Trophoblast cell (in vitro differentiated cells and primary cell): ENCODE measurements at regions not wholly inside any gene's neighbourhood (a gene's known extent, or its start where the extent isn't known, plus 50 kb on each side); places are given as distances from the start of the nearest gene placed in this dataset.
A peak's percentile ranks its signal among the peaks of the same experiment; 100 is the strongest.
"Not testable (repeated sequence)": the region's sequence is repeated elsewhere in the genome, so short reads cannot be mapped to it uniquely, and the experiment has no call there.

Experiments used
- DNase-seq, 2 donors: peaks; one replicate each; pipeline ENCODE4 v3.0.0-alpha.2; 2016
- H2AFZ ChIP-seq: 2 replicates; pipeline ENCODE4 v1.6.1; 2013; ENCODE audit warnings: low read length, moderate library complexity, mild to moderate bottlenecking; ENCODE audit not compliant: insufficient read depth, poor library complexity
- H2AK5ac ChIP-seq: 2 replicates; pipeline ENCODE4 v1.6.1; 2013; ENCODE audit warnings: mild to moderate bottlenecking, low read length
- H2BK120ac ChIP-seq: 2 replicates; pipeline ENCODE4 v1.6.1; 2013; ENCODE audit warnings: low read length, mild to moderate bottlenecking, moderate library complexity; ENCODE audit not compliant: insufficient read depth, poor library complexity
- H2BK12ac ChIP-seq: 2 replicates; pipeline ENCODE4 v1.6.1; 2013; ENCODE audit warnings: mild to moderate bottlenecking, low read length, moderate library complexity
- H2BK5ac ChIP-seq: 2 replicates; pipeline ENCODE4 v1.6.1; 2013; ENCODE audit warnings: low read length, low read depth, moderate library complexity, mild to moderate bottlenecking; ENCODE audit not compliant: poor library complexity
- H3K14ac ChIP-seq: 2 replicates; pipeline ENCODE4 v1.6.1; 2013; ENCODE audit warnings: mild to moderate bottlenecking, low read length
- H3K18ac ChIP-seq: 2 replicates; pipeline ENCODE4 v1.6.1; 2013; ENCODE audit warnings: mild to moderate bottlenecking, low read length
- H3K23ac ChIP-seq: 2 replicates; pipeline ENCODE4 v1.6.1; 2013; ENCODE audit warnings: low read length
- H3K27ac ChIP-seq: 2 replicates; pipeline ENCODE4 v1.5.1; 2013; ENCODE audit warnings: low read depth, mild to moderate bottlenecking, inconsistent platforms, low read length, moderate library complexity
- H3K27me3 ChIP-seq: 2 replicates; pipeline ENCODE4 v1.6.1; 2013; ENCODE audit warnings: inconsistent platforms, mild to moderate bottlenecking, low read length, moderate library complexity; ENCODE audit not compliant: insufficient read depth
- H3K36me3 ChIP-seq, 2 experiments: 1 replicate in 1 of 2; 2 replicates in 1 of 2; pipeline ENCODE4 v1.6.1; 2013; ENCODE audit warnings: low read length in 2 of 2, mild to moderate bottlenecking in 2 of 2, moderate library complexity in 1 of 2; ENCODE audit not compliant: insufficient read depth in 2 of 2, control insufficient read depth in 1 of 2
- H3K4ac ChIP-seq: 2 replicates; pipeline ENCODE4 v1.6.1; 2013; ENCODE audit warnings: low read depth, mild to moderate bottlenecking, low read length, moderate library complexity
- H3K4me1 ChIP-seq, 2 experiments: 1 replicate in 1 of 2; 2 replicates in 1 of 2; pipeline ENCODE4 v1.6.1; 2013; ENCODE audit warnings: low read length in 2 of 2, mild to moderate bottlenecking in 2 of 2, moderate library complexity in 1 of 2; ENCODE audit not compliant: insufficient read depth in 2 of 2, control insufficient read depth in 1 of 2
- H3K4me2 ChIP-seq: 2 replicates; pipeline ENCODE4 v1.6.1; 2013; ENCODE audit warnings: inconsistent platforms, mild to moderate bottlenecking, low read length, moderate library complexity
- H3K4me3 ChIP-seq: 2 replicates; pipeline ENCODE4 v1.5.1; 2013; ENCODE audit warnings: mild to moderate bottlenecking, low read depth, low read length, inconsistent platforms
- H3K79me1 ChIP-seq: one replicate; pipeline ENCODE4 v1.6.1; 2013; ENCODE audit warnings: low read length
- H3K79me2 ChIP-seq: 2 replicates; pipeline ENCODE4 v1.6.1; 2013; ENCODE audit warnings: low read length, mild to moderate bottlenecking; ENCODE audit not compliant: control insufficient read depth, insufficient read depth, poor library complexity
- H3K9ac ChIP-seq: 2 replicates; pipeline ENCODE4 v1.6.1; 2013; ENCODE audit warnings: mild to moderate bottlenecking, low read length
- H3K9me3 ChIP-seq: 2 replicates; pipeline ENCODE4 v1.6.1; 2013; ENCODE audit warnings: low read depth, mild to moderate bottlenecking, control low read depth, inconsistent platforms, low read length; ENCODE audit not compliant: insufficient read depth
- H4K12ac ChIP-seq: 2 replicates; pipeline ENCODE4 v1.6.1; 2013; ENCODE audit warnings: low read depth, mild to moderate bottlenecking, low read length, moderate library complexity
- H4K8ac ChIP-seq: 2 replicates; pipeline ENCODE4 v1.6.1; 2013; ENCODE audit warnings: low read depth, mild to moderate bottlenecking, low read length, moderate library complexity
- H4K91ac ChIP-seq: one replicate; pipeline ENCODE4 v1.6.1; 2013; ENCODE audit warnings: low read depth, mild to moderate bottlenecking, low read length, moderate library complexity
- WGBS: extraction: QIAGEN DNeasy Blood & Tissue Kit; methylation state at CpG from one replicate; pipeline ENCODE4 v1.1.7; 2013; ENCODE audit warnings: missing lambda C conversion rate; ENCODE audit not compliant: insufficient read length, insufficient coverage; ENCODE audit errors: extremely low coverage; 5-methylcytosine and 5-hydroxymethylcytosine counted together

DNA sequence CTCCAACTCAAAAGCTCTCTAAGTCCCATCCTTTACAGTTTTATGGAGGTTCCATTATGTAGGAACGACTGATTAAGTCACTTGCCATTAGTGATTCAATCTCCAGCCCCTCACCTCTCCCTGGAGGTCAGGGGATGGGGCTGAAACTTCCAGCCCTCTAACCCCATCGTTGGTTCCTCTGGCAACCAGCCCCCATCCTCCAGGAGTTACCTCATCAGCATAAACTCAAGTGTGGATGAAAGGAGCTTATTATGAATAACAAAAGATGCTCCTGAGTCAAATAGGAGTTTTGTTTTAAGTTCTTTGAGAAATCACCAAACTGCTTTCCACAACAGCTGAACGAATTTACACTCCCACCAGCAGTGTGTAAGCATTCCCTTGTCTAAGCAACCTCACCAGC, 494.3 kb upstream of the AUTS2 start:
- Histone ChIP-seq H3K4me1 (peaks cover 2 to 10% of the 10 kb centered on the region in 2 experiments), H3K79me1 (peaks cover 4% of the 10 kb centered on the region), H4K12ac (no peak overlapping the region), H3K4ac (no peak overlapping the region), H3K23ac (no peak overlapping the region), H2BK12ac (no peak overlapping the region), H3K36me3 (no peaks in the 10 kb centered on the region), H2AK5ac (no peak overlapping the region), H3K14ac (no peak overlapping the region), H3K4me2 (no peak overlapping the region), H3K4me3 (no peak overlapping the region), H3K9me3 (no peaks in the 10 kb centered on the region), H2AFZ (no peak overlapping the region), H3K9ac (no peak overlapping the region), H4K91ac (peak overlapping the region; percentile 43), H3K27ac (no peak overlapping the region), H3K27me3 (no peaks in the 10 kb centered on the region), H3K18ac (no peak overlapping the region), H2BK5ac (no peak overlapping the region), H4K8ac (no peak overlapping the region), H2BK120ac (no peak overlapping the region), H3K79me2 (peaks cover 2% of the 10 kb centered on the region)
- WGBS: no CpG with 5 or more reads among the region's 3 CpGs
- DNase-seq: no peak

DNA sequence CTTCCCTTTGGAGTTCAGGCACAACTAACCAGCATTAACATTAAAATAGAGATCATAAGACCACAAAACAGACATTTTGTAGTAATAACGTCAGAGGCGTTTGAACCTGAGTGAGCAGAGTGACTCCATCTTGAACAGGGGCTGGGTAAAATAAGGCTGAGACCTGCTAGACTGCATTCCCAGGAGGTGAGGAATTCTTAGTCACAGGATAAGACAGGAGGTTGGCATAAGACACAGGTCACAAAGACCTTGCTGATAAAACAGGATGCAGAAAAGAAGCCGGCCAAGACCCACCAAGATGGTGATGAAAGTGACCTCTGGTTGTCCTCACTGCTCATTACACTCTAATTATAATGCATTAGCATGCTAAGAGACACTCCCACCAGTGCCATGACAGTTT, 493.2 kb upstream of the AUTS2 start:
- H3K79me2 ChIP-seq: peaks cover 2% of the 10 kb centered on the region
- DNase-seq: peak; percentile 71 to 79
- no peak overlapping the region for H4K12ac ChIP-seq
- peak overlapping the region; percentile 63 for H2BK120ac ChIP-seq
- no peaks in the 10 kb centered on the region for H3K36me3 ChIP-seq
- H3K4me1 ChIP-seq: peaks cover 2 to 10% of the 10 kb centered on the region in 2 experiments
- H3K9me3 ChIP-seq: no peaks in the 10 kb centered on the region
- H3K4me2 ChIP-seq: no peak overlapping the region
- no peaks in the 10 kb centered on the region for H3K27me3 ChIP-seq
- peak overlapping the region; percentile 63 for H3K27ac ChIP-seq
- no peak overlapping the region for H2AK5ac ChIP-seq
- H3K4me3 ChIP-seq: no peak overlapping the region
- H2BK5ac ChIP-seq: no peak overlapping the region
- H3K79me1 ChIP-seq: peaks cover 4% of the 10 kb centered on the region
- no peak overlapping the region for H4K91ac ChIP-seq
- no peak overlapping the region for H3K9ac ChIP-seq
- no peak overlapping the region for H3K4ac ChIP-seq
- H3K18ac ChIP-seq: no peak overlapping the region
- WGBS: no CpG with 5 or more reads among the region's 3 CpGs
- no peak overlapping the region for H2BK12ac ChIP-seq
- no peak overlapping the region for H2AFZ ChIP-seq
- no peak overlapping the region for H3K14ac ChIP-seq
- peak overlapping the region; percentile 69 for H4K8ac ChIP-seq
- no peak overlapping the region for H3K23ac ChIP-seq

DNA sequence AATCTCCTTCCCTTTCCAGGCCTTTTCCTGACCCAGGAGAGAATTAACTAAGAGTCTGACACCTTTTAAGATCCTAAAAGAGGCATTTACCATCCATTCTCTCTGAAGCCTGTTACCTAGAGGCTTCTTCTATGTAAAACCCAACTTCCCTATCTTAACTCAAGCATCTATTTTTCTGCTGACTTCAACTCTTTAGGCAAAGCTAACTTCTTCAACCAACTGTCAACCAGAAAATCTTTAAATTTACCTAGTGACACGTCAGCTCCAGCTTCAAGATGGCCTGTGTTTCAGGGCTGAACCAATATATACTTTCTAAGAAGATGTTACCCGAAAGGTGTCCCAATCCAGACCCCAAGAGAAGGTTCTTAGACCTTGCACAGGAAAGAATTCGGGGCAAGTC, 492.3 kb upstream of the AUTS2 start:
- H3K9ac ChIP-seq: no peak overlapping the region
- no peak overlapping the region for H4K12ac ChIP-seq
- no peak overlapping the region for H3K27ac ChIP-seq
- H3K79me2 ChIP-seq: peaks cover 2% of the 10 kb centered on the region
- no peak for DNase-seq
- no peak overlapping the region for H4K8ac ChIP-seq
- H2BK120ac ChIP-seq: no peak overlapping the region
- H3K79me1 ChIP-seq: peaks cover 4% of the 10 kb centered on the region
- H2BK5ac ChIP-seq: peak overlapping the region; percentile 14
- H3K4me1 ChIP-seq: peaks cover 2 to 10% of the 10 kb centered on the region in 2 experiments
- H3K23ac ChIP-seq: no peak overlapping the region
- WGBS: no CpG with 5 or more reads among the region's 3 CpGs
- H3K4ac ChIP-seq: no peak overlapping the region
- no peak overlapping the region for H2AK5ac ChIP-seq
- H2BK12ac ChIP-seq: no peak overlapping the region
- no peaks in the 10 kb centered on the region for H3K27me3 ChIP-seq
- no peak overlapping the region for H4K91ac ChIP-seq
- H3K4me3 ChIP-seq: no peak overlapping the region
- no peak overlapping the region for H3K18ac ChIP-seq
- H3K9me3 ChIP-seq: no peaks in the 10 kb centered on the region
- no peak overlapping the region for H3K4me2 ChIP-seq
- no peak overlapping the region for H2AFZ ChIP-seq
- H3K14ac ChIP-seq: no peak overlapping the region
- no peaks in the 10 kb centered on the region for H3K36me3 ChIP-seq

DNA sequence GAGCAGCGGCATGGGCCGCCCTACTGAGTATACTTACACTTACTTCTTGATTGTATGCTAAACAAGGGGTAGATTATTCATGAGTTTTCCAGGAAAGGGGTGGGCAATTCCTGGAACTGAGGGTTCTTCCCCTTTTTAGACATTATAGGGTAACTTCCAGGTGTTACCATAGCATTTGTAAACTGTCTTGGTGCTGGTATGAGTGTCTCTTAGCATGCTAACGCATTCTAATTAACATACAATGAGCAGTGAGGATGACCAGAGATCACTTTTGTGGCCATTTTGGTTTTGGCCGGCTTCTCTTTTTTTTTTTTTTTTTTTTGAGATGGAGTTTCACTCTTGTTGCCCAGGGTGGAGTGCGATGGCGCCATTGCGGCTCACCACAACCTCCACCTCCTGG, 491.8 kb upstream of the AUTS2 start:
- not testable (repeated sequence) for H2BK12ac ChIP-seq, DNase-seq, H3K18ac ChIP-seq, H2BK120ac ChIP-seq, H3K14ac ChIP-seq, H3K36me3 ChIP-seq, H3K27ac ChIP-seq, H3K27me3 ChIP-seq, H3K4me2 ChIP-seq, H3K9ac ChIP-seq, H4K91ac ChIP-seq, H3K4ac ChIP-seq, H3K79me2 ChIP-seq, H3K9me3 ChIP-seq, H3K23ac ChIP-seq, H3K4me3 ChIP-seq, H2AK5ac ChIP-seq, H2BK5ac ChIP-seq, H4K8ac ChIP-seq, H3K79me1 ChIP-seq, H4K12ac ChIP-seq, H2AFZ ChIP-seq
- peaks cover 2 to 10% of the 10 kb centered on the region in 2 experiments for H3K4me1 ChIP-seq
- no CpG with 5 or more reads among the region's 7 CpGs for WGBS
